ENCODE measurements at regions not wholly inside any gene's neighbourhood (a gene's known extent, or its start where the extent isn't known, plus 50 kb on each side); places are given as distances from the start of the nearest gene placed in this dataset.

DNA sequence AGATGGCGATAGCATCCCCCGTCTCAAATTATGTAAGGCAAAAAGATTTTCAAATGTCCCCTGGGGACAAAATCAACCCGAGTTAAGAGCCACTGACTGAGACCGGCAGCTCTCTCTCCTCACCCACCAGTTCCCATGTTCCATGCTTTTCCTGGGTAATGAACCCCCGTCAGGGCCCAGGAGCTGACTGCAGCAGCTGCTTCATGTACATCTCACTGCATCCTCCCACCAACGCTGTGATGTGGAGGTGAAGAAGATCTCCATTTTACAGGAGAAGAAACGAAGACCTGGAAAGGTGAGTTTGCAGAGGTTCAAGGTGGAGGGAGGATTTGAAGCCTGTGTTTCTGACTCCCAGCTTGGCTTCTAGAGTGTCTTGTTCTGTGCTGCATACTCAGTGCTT lies 481.1 kb downstream of the MIAT start:
- no peak for DNase-seq (ENCODE audit: low read depth, low spot score)

- no peak for DNase-seq (ENCODE audit: low read depth, low spot score)
These were observed 482.6 kb downstream of the MIAT start for GRCh38 chr22:27139935-27140511.

DNA sequence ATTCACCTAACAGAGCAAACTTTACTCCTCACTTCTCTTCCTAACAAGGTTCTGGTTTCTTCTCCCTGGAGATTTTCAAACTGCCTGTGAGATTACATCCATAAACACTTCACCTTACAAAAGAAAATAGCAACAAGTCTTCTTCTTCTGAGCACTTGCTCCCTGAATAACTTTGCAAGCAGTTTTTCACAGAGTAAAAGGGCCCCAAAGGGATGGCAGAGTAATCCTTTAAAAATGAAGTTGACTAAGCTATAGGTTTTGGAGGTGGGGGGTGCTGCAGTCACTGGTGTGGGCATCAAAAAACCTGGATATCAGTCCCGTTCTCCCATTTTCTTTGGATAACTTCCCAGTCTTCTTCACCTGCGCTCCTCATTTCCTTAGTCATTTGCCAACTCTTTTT lies 484.9 kb downstream of the MIAT start:
- DNase-seq (ENCODE audit: low read depth, low spot score) = no peak

DNA sequence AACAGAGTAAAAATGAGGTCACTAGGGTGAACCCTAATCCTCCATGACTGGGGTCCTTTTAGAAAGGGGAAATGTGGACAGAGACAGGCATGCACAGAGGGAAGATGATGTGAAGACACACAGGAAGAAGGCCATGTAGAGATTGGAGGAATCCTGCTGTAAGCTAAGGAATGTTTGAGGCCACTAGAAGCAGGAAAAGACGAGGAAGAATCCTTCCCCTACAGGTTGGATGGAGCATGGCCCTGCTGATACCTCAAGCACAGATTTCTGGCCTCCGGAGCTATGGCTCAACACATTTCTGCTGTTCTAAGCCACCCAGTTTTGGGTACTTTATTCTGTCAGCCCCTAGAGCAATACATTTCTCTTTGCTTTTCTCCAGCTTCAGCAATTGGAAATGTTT lies 486.9 kb downstream of the MIAT start:
- DNase-seq (ENCODE audit: low read depth, low spot score) = no peak

DNA sequence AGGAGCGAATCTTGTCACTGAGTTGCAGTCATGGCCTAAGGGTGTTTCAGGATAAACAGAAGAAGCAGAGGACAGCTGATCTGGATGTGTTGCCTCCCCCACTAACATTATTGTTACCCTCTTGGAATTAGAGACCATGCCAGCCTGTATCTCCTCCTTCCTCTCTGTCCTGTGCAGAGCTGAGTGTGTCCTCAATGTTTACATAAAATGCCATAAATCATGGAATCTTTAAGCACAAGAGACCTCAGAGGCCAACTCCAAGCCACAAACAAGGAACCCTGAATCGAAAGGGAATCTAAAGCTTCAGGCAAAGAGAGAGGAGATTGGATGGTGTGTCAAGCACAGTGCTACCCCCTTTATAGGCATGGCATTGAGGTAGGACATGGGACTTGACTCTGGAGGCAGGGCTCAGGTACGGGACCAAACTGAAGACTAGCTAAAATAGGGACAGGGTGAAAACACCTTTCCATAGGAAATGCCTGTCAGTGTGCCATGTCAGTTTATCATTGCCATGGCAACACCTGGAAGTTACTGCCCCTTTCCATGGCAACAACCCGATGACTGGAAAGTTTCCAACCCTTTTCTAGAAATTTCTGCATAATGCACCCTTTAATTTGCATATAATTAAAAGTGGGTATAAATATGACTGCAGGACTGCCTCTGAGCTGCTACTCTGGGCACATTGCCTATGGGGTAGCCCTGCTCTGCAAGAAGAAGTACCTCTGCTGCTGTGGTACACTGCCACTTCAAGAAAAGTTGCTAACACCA lies 489.7 kb downstream of the MIAT start:
- no peak for DNase-seq (ENCODE audit: low read depth, low spot score)

GRCh38 chr22:27148055-27148454 lies 490.7 kb downstream of the MIAT start:
- DNase-seq (ENCODE audit: low read depth, low spot score) = no peak

DNA sequence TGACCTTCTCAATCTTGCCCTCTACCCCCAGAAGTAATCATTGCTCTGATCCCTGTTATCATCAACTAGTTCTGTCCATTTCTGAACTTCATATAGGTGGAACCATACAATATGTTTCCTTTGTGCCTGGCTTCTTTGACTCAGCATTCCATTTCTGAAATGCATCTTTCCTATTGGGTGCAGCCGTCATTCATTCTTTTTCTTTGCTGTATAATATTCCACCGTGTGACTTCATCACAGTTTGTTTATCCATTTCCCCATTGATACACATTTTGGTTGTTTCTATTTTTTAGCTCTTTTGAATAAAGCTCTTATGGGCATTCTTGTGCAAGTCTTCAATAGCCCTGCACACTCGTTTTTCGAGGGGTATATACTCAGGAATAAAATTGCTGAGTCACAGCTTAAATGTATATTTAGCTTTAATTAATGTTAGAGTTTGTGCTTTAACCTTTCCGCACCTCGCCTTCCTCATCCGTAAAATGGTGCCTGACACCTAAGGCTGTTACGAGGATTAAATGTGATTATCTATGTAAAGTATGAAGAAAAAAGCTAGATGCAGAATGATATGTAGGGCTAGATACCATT lies 491.6 kb downstream of the MIAT start:
- DNase-seq (ENCODE audit: low read depth, low spot score) = no peak

DNA sequence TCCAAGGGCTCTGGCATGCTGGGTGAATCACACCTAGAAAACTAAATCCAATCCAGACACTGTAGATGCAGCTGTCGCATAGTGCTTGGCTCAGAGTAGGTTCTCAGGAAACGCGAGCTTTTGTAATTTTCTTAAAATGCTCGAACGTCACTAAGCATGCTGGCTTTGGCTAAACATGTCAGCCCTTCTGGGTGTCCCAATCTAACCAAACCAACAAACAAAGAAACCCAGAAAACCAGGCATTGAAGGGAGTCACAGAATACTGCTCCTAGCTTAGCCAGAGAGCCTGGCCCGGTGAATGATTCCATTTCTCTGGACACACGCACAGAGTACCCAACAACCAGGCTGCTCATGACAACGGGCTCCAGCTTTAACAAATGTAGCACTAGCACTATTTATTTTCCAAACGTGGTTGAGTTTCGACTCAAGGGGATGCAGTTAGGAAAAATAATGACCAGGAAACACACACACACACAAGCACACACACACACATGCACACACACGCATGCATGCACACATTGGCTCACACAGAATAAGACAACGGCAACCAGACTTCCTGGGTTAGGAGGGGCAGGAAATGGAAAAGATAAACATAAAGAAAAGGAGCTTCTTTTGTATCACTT lies 492.6 kb downstream of the MIAT start:
- DNase-seq (ENCODE audit: low read depth, low spot score) = no peak

- no peak for DNase-seq (ENCODE audit: low read depth, low spot score)
These were observed 493.2 kb downstream of the MIAT start for GRCh38 chr22:27150544-27150941.

- no peak for DNase-seq (ENCODE audit: low read depth, low spot score)
These were observed 494.0 kb downstream of the MIAT start for GRCh38 chr22:27151407-27151806.

- peak; percentile 44 for DNase-seq (ENCODE audit: low read depth, low spot score)
These were observed 494.6 kb downstream of the MIAT start for GRCh38 chr22:27152033-27152432.

DNA sequence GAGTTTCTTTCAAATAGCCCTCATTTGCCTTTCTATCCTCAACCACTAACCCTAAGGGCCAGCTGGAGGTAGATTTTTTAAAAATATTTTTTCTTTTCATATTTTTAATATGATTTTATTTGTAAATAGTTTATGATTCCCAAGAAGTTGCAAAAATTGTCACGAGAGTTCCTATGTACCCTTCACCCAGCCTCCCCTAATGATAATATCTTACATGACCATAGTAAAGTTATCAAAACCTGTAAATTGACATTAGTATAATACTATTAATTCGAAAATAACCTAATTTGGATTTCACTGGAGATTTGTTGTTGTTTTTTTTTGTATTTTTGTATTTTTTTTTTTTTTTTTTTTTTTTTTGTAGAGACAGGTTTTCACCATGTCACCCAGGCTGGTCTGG lies 495.5 kb downstream of the MIAT start:
- no peak for DNase-seq (ENCODE audit: low read depth, low spot score)

DNA sequence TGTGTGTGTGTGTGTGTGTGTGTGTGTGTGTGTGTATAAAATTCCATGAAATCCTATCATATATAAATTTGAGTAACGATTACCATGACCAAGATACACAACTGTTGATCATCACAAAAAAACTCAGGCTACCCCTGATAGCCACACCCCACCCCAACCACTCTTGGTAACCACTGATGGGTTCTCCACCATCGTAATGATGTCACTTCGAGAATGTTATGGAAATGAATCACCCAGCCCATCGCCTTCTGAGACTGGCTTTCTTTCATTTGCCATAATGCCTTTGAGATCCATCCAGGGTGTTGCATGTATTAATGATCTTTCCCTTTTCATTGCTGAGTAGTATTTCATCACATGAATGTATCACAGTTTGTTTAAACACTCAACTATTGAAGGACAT lies 496.0 kb downstream of the MIAT start:
- DNase-seq (ENCODE audit: low read depth, low spot score) = no peak

DNA sequence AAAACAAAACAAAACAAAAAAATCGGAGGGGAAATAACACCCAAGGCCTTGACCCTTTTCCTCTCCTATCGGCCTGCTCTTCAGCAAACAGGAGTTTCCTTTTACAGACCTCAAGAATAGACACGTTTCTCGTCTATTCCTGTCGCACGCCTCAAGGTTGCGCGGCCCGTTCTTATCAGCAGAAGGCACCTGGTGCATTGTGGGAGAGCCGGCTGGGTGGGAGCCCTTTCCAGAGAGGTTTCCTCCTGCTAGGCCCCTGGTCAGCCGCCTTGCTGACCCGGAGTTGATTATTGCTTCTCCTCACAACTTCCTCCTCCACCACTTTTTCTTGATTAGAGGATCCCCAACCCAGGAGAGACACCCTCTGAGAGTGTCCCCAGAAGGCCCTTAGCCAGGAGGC lies 497.3 kb downstream of the MIAT start:
- DNase-seq (ENCODE audit: low read depth, low spot score) = peak; percentile 65

GRCh38 chr22:27156821-27157489 lies 499.6 kb downstream of the MIAT start:
- DNase-seq (ENCODE audit: low read depth, low spot score) = no peak

DNA sequence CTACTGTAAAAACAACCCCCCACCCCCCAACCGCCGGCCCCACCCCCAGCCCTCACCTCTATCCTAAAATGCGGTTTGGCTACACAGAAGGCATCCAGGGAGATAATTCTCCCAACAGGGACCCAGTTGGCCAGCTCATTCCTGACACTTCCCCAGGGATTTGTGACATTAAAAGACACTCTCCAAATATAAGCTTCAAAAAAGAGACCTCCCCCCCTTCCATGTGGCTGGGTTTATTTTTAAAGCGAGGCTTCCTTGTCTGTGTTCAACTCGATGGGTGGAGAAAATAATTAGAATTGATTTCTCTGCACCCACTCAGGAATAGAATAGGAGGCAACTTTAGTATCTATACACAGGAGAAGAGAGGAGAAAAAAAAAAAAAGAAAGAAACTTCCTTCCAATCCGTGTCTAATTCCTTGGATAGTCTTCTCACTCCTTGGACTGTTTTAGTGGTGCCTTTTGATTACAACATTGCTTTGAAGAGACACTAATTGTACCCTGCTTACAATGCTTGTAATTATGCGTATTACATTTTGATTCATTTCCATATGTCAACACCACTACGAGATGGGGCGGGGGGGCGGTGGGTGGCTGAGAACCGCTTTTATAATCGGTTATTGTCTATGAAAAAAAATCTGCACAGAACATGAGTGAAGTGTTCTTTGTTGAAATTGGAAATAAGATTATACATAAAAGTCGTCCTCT lies 500.4 kb downstream of the MIAT start:
- no peak for DNase-seq (ENCODE audit: low read depth, low spot score)

DNA sequence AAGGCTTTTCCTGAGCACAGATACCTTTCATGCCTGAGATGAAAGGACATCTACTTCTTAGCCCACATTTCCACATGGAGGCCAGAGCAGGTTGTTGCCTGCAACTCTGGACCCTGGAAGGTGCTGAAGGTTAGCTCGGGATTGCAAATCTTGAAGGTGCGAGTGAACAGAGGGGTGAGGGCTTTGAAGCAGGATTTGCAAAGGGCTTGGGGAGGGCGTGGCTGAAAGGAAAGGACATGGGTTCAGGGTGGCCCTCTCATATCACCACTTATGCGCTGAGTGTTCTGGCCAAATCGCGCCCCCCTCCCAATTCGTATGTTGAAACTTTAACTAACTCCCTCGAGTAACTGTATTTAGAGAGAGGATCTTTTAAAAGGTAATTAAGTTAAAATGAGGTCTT lies 501.6 kb downstream of the MIAT start:
- no peak for DNase-seq (ENCODE audit: low read depth, low spot score)

- DNase-seq (ENCODE audit: low read depth, low spot score) = no peak
These were observed 502.4 kb downstream of the MIAT start for GRCh38 chr22:27159716-27160295.

DNA sequence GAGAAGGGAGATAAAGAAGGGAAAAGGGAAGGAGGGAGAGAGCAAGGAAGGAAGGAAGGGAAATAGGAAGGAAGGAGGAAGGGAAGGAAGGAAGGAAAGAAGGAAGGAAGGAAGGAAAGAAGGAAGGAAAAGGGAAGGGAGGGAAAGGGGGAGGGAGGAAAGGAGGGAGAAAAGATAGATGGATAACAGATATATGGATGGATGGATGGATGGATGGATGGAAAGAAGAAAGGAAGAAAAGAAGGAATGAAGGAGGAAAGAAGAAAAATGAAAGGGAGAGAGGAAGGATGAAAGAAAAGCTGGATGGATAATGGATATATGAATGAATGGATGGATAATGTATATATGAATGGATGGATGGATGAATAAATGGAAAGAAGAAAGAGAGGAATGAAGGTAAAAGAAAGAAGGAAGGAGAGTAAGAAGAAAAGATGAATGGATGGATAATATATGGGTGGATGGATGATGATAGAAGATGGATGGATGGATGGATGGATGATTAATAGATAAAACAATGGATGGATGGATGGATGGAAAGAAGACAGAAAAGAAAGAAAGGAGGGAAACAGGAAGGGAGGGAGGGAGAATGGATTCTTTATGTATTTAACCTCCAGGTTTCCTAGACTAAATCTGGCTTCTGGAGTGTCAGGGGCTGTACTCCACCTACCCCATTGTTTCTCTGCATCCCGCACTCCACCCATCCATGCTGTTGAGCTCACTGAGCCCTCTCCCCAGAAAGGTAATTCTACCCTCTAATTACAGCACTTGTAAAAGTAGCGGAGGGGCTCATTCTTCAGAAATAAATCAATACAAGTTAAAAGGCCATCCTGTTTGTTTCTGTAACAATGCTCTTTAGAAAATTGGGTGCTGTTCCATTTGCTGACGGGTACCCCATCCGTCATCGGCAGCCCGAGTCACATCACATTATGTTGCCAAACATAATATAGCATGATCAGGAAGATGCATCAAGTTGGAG lies 506.1 kb downstream of the MIAT start:
- DNase-seq (ENCODE audit: low read depth, low spot score) = no peak

Data from pulmonary artery endothelial cell (primary cell).